OCI-M2 (cell line): ENCODE measurements at regions not wholly inside any gene's neighbourhood (a gene's known extent, or its start where the extent isn't known, plus 50 kb on each side); places are given as distances from the start of the nearest gene placed in this dataset.
"Not testable (repeated sequence)": the region's sequence is repeated elsewhere in the genome, so short reads cannot be mapped to it uniquely, and the experiment has no call there.

Experiments used
- DNase-seq: peaks from one replicate; lab custom pipeline; 2025; ENCODE audit not compliant: unreplicated experiment; lab: John Stamatoyannopoulos, UW

DNA sequence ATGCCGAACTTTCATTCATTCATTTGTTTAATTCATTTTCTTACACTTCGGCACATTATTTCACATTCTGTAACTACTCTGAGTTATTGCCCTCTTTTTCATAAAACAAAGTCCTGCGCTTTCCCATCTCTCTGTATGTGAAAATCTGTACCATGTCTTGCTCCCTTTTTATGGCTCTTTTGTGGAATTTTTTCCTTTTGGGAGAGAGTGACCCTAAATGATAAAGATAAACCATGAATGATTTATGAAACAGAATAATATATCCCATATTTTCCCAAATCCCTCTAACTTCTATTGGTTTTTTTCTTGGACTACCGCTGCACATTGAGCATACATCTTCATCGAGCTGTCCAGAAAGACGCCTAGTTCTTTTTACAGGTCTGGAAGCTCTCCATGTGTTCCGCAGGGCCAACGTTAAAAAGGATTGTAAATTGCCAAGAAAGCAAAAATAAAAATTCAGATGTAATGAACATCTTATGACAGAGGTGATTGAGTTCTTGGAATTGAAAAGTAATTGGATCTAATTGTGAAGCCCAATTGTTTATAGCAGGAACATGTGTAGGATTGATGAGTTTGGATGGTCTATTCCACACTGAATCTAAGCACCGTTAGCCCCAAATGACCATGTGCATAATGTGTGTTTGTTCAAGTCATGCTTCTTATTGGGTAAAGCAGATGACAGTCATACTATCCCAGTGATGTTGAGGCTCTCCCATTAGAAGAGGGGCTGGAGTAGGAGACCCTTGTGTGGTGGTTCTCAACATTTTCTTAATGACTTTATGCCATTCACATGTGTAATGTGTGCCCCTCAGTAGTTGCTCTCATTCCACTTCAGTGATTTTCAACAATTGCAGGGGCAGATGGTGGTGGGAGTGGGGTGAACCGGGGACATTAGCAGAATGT is 378.9 kb downstream of the DLEU7 start:
- DNase-seq, result no peak

DNA sequence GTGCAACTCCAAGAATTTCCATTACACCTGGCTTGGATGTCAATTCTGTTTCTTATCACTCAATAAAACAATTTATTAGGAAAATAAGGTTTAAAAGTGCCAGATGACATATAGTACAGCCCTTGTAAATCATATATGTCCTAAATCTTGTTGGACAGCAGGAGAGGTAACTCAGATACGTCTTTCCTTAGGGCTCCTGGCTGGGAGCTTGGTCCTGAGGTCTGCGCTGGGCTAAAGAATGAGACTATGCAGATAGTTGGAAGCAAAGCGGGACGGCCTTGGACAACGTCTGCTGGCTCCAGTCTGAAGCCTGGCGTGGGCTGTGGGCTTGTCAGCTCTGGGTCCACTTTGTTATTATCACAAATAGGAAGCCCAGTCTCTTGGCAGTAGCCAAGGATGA is 377.0 kb downstream of the DLEU7 start:
- DNase-seq, result no peak

DNA sequence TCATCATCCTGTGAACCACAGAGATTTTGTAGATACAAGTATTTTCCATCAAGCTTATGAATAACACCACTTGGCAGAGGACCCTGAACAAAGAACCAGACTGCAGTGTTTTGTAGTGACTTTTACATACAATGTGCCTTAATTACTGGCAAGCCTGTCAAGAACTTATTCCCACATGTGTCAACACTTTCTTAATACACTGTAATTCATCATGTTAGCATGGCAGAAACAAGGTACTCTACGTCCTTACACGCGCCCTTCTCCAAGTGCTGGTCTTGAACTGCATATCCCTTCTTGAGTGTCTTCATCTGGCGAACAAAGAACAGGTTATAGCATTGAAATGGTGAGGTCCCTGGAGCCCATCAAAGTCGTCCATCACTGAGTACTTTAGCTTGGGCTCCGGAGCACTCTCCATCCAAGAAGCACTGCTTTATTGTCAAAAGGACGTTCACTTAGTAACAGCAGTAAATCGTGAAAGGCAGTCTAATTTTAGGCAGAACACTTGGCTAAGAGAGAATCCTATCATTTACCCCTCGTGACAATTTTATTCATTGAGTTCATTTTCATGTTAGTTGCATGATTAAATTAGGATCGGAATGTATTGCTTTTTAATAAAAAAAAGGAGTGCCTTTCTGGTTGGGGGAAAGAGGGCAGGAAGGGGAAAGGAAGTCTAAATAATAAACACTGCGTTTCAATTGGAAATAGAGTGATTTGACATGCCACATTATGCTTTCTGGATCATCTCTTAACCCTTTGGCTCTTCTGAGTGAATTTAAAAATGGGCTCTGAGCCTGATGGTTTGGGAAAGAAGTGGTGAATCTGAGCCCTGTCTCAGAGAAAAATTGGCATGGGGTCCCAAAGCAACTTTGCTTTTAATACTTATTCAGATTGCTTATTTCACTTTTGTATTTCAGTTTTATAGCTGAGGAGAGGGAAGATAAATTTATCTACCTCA is 376.1 kb downstream of the DLEU7 start:
- DNase-seq, result no peak

DNA sequence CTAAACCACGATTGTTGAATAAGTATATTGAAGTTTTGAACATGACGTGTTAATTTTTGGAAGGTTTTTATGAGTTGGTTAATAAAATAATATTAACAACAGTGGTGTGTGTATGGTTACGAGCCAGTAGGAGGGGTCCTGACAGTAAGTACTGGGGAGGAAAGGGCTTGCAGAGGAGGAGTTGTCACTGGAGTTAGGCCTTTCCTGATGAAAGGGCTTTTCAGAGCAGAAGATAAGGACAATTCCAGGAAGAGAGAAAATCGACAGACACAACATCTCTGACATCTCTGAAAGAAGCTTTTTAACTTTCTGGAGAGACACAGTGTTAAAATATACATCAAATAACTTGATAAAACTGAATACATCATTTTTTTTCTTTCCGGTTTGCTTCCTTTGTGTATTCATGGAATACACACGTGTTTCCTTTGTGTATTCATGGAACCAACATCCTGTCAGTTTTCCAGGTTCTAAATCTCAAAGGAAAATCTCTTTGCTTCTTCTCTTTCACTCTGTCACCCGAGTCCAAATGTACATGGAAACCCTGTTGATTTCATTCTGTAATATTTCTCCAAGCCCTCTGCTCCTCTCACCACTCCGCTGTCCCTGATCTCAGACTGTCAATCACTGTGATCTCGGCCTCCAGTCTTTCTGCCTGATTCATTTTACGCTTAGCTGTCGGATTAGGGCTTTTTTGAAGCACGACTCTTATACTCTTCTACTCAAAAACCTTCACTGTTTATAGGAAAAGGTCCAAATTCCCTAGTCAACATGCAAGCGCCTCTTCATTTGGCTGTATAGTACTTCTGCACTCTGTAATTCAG is 374.4 kb downstream of the DLEU7 start:
- no peak for DNase-seq

DNA sequence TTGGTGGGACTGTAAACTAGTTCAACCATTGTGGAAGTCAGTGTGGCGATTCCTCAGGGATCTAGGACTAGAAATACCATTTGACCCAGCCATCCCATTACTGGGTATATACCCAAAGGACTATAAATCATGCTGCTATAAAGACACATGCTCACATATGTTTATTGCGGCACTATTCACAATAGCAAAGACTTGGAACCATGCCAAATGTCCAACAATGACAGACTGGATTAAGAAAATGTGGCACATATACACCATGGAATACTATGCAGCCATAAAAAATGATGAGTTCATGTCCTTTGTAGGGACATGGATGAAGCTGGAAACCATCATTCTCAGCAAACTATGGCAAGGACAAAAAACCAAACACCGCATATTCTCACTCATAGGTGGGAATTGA is 370.4 kb downstream of the DLEU7 start:
- DNase-seq, result not testable (repeated sequence)

DNA sequence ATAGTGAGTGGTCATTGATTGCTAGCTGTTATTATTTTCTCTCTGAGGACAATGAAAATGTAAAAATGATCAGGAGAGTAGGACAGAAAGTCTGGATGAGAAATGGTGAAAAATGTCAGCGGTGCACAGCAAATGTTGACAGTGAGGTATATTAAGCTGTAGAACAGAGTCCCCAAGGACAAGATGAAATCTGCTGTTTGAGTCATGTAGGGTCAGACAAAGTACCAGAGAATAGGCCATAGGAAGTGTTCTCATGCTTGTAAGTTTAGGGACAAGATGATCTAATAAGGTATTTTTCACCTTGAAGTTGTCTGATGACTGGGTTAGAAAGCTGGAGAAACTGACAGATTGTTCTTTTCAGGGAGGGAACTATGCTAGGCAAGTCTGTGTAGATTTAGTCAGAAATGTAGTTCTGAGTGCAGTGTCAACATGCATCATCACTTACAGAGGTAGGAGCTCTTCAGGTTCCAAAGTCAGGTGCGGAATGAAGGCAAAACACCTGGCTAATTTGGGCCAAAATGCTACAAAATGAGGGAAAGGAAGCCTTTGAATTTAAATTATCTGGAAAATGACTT is 369.3 kb downstream of the DLEU7 start:
- DNase-seq, result no peak

DNA sequence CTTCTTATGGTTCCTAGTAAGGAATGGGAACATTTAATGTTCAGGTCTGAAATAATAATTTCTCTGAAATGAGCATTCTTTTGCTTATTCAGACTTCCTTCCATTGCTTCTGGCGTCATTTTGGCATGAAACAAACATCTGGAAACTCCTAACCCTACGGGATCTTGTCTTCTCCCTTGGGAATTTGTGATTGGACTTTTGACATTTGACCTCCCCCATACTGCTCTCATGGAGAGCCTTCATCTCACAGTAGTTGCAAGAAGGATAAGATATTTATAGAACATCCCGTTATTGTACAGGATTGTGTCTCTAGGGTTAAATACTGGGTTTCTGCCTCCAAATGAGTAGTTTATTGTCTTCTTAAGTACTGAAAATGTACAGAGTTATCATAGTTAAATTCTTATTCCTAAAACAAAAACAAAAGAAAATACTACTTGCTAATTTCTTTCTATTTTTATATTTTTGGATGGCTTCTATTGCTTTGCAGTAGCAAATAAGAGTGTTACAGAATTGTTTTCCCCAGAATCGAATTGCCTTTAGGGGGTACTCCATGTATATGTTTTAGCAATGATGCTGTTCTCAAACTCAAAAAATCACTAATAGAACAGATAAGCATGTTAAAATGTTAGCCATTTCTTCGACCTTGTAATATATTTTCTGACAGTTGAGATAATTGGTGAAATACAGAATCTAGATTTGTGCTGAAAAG is 366.8 kb downstream of the DLEU7 start:
- DNase-seq, result no peak

DNA sequence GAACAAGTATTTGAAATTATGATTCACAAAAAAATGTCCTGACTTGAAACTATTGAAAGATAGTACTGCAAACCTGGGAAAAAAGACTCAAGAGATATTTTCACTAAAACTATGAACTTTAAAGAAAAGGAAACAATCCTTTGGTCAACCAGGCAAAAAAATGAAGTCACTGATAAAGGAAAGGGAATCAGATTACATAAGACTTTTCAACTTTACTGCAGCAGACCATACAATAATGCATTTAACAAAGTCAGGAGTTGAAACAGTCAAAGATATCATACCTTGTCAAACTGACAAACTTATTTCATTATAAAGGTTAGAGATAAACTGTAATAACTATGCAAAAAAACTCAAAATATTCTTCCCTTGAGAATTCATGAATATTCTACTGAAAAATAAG is 361.6 kb downstream of the DLEU7 start:
- no peak for DNase-seq

DNA sequence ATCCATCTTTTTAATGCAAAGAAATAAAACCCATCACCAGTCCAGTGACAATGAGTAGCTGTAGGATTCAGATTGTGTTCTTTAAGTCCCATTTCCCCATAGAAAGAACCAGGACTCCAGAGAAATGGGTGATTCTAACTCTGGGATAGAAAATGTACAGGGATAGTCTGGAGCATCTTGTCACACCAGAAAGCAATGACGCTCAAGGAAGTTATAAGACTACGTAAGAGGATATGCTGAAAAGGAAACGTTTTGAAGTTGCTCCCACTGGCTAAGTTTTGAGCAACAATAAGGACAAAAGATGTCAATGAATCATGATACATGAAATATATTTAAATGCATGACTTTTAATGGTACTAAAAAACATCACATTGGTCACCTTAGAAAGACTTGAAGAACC is 360.1 kb downstream of the DLEU7 start:
- DNase-seq, result no peak

DNA sequence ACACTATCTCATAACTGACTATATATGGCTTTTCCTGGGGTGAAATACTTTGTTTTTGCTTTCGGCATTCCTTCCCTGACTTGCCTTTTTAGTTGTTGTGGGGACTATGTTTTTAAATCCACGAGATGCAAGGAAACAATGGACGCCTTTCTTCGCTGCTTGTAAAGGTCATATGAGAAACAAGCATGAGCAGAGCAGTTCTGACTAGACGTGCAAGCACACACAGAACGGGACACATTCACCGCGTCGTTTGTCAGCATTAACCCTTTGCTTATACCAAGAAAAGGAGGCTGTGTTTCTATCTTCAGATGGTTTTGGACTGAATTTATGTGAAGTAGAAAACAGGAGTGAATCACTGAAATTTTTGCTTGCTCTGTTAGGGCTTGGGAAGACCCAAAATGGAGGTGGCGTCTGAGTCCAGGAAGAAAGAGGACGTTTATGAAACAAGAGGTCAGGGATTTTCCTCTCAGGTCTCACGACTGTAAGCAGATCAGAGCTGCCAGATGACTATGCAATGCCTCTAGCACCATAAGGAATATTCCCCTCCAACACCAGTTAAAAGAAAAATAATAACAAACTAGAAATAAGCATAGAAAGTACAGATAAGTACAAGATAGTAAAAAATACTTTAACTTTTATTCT is 358.9 kb downstream of the DLEU7 start:
- no peak for DNase-seq

DNA sequence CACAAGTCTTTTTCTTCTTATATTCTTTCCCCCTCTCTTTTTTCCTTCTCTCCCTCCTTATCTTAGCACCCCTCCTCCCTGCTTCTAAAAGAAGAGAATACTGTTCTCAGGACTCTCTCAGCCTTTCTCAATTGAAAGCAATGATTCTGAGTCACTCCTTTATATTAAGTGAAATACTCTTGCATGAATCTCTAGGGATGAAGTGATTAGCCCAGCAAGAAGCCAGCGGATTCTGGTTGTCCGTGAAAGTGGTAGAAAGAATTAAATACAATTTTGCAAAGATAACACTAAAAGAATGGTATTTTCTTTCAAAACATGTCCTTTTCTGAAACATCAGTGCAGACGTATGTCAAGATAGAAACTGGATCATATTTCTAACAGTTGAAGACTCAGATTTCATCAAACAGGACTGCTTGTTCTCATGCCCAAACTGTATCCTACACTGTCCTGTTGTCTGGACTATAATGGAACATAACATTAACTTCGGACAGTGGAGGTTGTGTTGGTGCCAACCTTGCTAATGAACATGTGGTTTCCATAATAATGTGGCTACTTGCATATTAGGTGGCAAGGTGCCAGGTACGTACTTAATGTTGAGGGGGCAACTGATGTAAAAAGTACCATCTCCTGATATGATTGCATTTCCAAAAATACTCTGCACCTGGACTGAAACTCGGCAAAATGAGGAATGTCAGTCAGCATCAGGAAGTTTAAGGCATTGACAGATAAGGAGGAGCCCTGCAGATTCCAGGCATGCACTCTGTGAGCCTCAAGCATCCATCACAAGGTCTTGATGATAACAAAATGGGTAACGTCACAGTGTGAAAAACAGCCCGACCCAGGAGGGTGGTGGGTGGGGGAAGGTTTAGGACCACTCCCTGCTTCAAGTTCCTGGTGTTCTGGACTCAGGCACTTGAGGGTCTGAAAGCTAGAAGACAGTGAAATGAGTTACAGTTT is 357.2 kb downstream of the DLEU7 start:
- no peak for DNase-seq

DNA sequence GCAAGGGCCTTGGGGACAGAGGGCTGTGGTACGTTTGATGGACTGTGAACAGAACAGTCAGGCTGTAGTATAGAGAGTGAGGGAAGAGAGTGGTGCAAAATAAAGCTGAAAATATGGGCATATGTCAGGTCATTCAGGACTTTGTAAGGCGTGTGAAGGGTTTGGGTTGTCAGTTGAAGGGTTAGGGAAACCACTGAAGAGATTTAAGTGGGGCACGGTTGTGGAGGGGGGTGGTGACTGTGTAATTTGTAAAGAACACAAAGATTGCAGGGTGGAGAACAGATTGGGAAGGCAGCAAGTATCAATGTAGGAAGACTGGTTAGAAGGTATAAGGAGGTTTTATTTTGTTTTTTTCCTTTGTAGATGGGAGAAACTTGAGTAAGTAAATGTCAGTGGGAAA is 349.8 kb downstream of the DLEU7 start:
- DNase-seq, result no peak

DNA sequence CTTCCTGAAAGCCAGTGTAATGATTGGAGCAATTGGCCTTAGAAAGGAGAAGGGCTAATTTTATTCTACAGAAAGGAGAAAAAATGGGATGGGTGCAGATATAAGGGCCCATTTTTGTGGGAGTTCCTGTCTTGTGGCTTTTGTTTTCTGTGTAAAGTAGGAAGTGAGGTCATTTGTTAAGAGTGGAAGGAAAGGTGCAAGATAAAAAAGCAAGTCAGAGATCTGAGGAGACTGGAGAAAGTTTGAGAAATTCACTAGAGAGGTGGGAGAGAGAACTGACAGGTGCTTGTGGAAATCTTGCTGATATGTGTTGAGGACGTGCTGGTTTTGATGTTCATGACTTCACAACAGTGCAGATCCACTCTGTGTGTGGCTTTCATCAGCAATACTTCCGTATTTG is 349.4 kb downstream of the DLEU7 start:
- no peak for DNase-seq

DNA sequence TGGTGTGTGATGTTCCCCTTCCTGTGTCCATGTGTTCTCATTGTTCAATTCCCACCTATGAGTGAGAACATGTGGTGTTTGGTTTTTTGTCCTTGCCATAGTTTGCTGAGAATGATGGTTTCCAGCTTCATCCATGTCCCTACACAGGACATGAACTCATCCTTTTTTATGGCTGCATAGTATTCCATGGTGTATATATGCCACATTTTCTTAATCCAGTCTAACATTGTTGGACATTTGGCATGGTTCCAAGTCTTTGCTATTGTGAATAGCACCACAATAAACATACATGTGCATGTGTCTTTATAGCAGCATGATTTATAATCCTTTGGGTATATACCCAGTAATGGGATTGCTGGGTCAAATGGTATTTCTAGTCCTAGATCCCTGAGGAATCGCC is 340.3 kb downstream of the DLEU7 start:
- DNase-seq, result not testable (repeated sequence)

DNA sequence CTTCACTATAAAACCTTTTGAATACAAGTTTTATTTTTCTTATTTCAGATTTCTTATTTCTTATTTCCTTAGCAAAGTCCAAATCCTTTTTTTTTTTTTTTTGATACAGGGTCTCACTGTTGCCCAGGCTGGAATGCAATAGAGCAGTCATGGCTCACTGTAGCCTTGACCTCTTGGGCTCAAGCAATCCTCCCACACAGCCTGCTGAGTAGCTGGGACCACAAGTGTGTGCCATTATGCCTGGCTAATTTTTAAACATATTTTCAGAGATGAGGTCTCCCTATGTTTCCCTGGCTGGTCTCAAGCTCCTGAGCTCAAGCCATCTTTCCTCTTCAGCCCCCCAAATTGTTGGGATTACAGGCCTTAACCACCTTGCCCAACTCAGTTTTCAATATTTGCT is 334.3 kb downstream of the DLEU7 start:
- DNase-seq, result no peak

DNA sequence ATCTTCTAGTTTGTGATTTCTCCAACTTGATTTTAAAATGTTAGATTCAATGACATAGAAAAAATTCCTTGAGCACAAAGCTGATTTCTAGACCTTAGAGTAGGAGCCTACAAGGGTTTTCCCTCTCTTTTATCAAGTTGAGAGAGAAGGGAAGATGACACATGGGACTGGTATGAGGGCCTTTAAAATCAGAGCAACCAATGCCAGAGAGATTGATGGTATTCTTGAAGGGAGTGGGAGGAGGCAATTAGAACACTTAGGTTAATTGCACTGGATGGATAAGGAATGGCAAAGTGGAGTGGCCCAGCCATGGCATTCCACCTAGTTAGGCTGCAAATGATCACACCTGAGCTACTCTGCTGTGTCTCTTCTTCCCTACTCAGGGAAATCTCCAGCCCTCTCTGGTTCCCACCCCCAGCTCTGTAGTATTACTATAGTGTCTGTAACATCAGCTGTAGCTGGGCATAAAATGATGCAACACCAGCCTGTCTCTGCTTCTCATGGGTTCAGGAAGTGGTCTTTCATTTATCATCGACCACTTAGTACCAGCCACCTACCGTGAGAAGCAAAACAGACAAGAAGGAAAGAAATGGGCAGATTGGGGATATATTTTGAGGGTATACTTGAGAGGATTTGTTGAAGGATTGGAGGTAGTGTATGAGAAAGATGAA is 333.6 kb downstream of the DLEU7 start:
- DNase-seq, result no peak

DNA sequence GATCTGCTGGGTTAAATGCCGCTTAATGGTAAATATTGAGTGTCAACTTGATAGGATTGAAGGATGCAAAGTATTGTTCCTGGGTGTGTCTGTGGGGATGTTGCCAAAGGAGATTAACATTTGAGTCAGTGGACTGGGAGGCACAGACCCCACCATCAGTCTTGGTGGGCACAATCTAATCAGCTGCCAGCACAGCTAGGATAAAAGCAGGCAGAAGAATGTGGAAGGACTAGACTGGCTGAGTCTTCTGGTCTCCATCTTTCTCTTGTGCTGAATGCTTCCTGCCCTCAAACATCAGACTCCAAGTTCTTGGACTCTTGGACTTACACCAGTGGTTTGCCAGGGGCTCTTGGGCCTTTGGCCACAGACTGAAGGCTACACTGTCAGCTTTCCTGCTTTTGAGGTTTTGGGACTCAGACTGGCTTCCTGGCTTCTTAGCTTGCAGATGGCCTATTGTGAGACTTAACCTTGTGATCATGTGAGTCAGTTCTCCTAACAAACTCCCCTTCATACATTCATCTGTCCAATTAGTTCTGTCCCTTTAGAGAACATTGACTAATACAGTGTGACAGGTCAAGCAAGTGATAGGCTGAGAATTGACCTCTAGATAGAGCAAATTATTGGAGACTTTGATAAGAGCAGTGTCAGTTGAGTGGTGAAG is 332.5 kb downstream of the DLEU7 start:
- DNase-seq, result not testable (repeated sequence)
